Neural cell (in vitro differentiated cells): ENCODE measurements at regions not wholly inside any gene's neighbourhood (a gene's known extent, or its start where the extent isn't known, plus 50 kb on each side); places are given as distances from the start of the nearest gene placed in this dataset.

ENCODE experiments used
- H2AFZ ChIP-seq: fragments of 200-600, 300-800 bp; sonication (generic), shearing (Covaris generic); 2 replicates; pipeline ENCODE4 v1.6.0; 2014; ENCODE audit warnings: low read depth, mild to moderate bottlenecking, antibody characterized with exemption, low read length, moderate library complexity
- H3F3A ChIP-seq: fragments of 200-600 bp; shearing (Covaris generic); 2 replicates; pipeline ENCODE4 v1.6.1; 2016; ENCODE audit warnings: mild to moderate bottlenecking, moderate library complexity, mixed read lengths, antibody characterized with exemption, low read length; ENCODE audit not compliant: insufficient read depth, poor library complexity, severe bottlenecking
- H3K27ac ChIP-seq: fragments of 200-600, 300-800 bp; sonication (generic), shearing (Covaris generic); 2 replicates; pipeline ENCODE4 v1.5.1; 2014; ENCODE audit warnings: mild to moderate bottlenecking, low read length, moderate library complexity
- H3K27me3 ChIP-seq: fragments of 300-800, 200-600 bp; sonication (generic), shearing (Covaris generic); 2 replicates; pipeline ENCODE4 v1.6.0; 2014; ENCODE audit warnings: mild to moderate bottlenecking, low read depth, low read length, moderate library complexity; ENCODE audit not compliant: insufficient read depth
- H3K36me3 ChIP-seq: fragments of 300-800, 200-600 bp; sonication (generic), shearing (Covaris generic); 2 replicates; pipeline ENCODE4 v1.5.1; 2014; ENCODE audit warnings: mild to moderate bottlenecking, antibody characterized with exemption, low read length, moderate library complexity; ENCODE audit not compliant: insufficient read depth
- H3K4me2 ChIP-seq: fragments of 300-800, 200-600 bp; sonication (generic), shearing (Covaris generic); 2 replicates; pipeline ENCODE4 v1.6.0; 2014; ENCODE audit warnings: mild to moderate bottlenecking, low read length
- H3K4me3 ChIP-seq: fragments of 300-800, 200-600 bp; sonication (generic), shearing (Covaris generic); 2 replicates; pipeline ENCODE4 v1.5.1; 2014; ENCODE audit warnings: mild to moderate bottlenecking, low read length, moderate library complexity
- H3K79me2 ChIP-seq: fragments of 200-600 bp; shearing (Covaris generic); replicated peaks from 2 replicates; pipeline ENCODE4 v1.6.0; 2014; ENCODE audit warnings: mild to moderate bottlenecking, low read length, moderate library complexity; ENCODE audit not compliant: insufficient read depth
- H3K9ac ChIP-seq: fragments of 300-800, 200-600 bp; sonication (generic), shearing (Covaris generic); 2 replicates; pipeline ENCODE4 v1.6.1; 2016; ENCODE audit warnings: mild to moderate bottlenecking, low read length, mixed read lengths
- H3K9me2 ChIP-seq: fragments of 200-600 bp; shearing (Covaris generic); 2 replicates; pipeline ENCODE4 v1.6.1; 2016; ENCODE audit warnings: mild to moderate bottlenecking, low read length, mixed read lengths; ENCODE audit not compliant: insufficient read depth
- H3K9me3 ChIP-seq: fragments of 200-600, 300-800 bp; sonication (generic), shearing (Covaris generic); 2 replicates; pipeline ENCODE4 v1.6.1; 2016; ENCODE audit warnings: mild to moderate bottlenecking, mixed run types, low read length, moderate library complexity, mixed read lengths
- H4K20me1 ChIP-seq: fragments of 200-600 bp; shearing (Covaris generic); 2 replicates; pipeline ENCODE4 v1.6.1; 2016; ENCODE audit warnings: mild to moderate bottlenecking, mixed run types; ENCODE audit not compliant: insufficient read depth
- EP300 ChIP-seq: fragments of 450-650 bp; conservative IDR thresholded peaks from 2 replicates; pipeline ENCODE4 v1.6.1; 2014; ENCODE audit warnings: antibody characterized with exemption, mild to moderate bottlenecking, moderate library complexity; ENCODE audit not compliant: poor library complexity, severe bottlenecking
- EZH2 ChIP-seq: fragments of 200-600, 300-800 bp; shearing (Covaris generic), sonication (generic); IDR thresholded peaks from 2 replicates; pipeline ENCODE4 v1.6.1; 2014; ENCODE audit warnings: antibody characterized with exemption, low read length, borderline replicate concordance, mild to moderate bottlenecking; ENCODE audit not compliant: insufficient read depth, poor library complexity, severe bottlenecking
- MXI1 ChIP-seq: fragments of 450-650 bp; conservative IDR thresholded peaks from 2 replicates; pipeline ENCODE4 v1.6.1; 2014; ENCODE audit warnings: antibody characterized with exemption, mild to moderate bottlenecking; ENCODE audit not compliant: poor library complexity, severe bottlenecking
- POLR2AphosphoS5 ChIP-seq: IDR thresholded peaks from 2 replicates; pipeline ENCODE4 v1.6.1; 2012
- RAD21 ChIP-seq: fragments of 450-650 bp; conservative IDR thresholded peaks from 2 replicates; pipeline ENCODE4 v1.6.1; 2014; ENCODE audit warnings: antibody characterized with exemption, mild to moderate bottlenecking, moderate library complexity
- REST ChIP-seq: IDR thresholded peaks from 2 replicates; pipeline ENCODE4 v1.6.1; 2012; ENCODE audit warnings: borderline replicate concordance
- SMC3 ChIP-seq: fragments of 450-650 bp; conservative IDR thresholded peaks from 2 replicates; pipeline ENCODE4 v1.6.1; 2014; ENCODE audit warnings: antibody characterized with exemption, mild to moderate bottlenecking, moderate library complexity; ENCODE audit not compliant: poor library complexity
- TAF1 ChIP-seq: IDR thresholded peaks from 2 replicates; pipeline ENCODE4 v1.6.1; 2012; ENCODE audit warnings: low read depth
- TF ChIP-seq, protein P1 (sequence below): fragments of 450-650 bp; IDR thresholded peaks from 2 replicates; pipeline ENCODE4 v1.5.1; 2014; ENCODE audit warnings: antibody characterized with exemption, mild to moderate bottlenecking, moderate library complexity; ENCODE audit not compliant: poor library complexity, severe bottlenecking

DNA sequence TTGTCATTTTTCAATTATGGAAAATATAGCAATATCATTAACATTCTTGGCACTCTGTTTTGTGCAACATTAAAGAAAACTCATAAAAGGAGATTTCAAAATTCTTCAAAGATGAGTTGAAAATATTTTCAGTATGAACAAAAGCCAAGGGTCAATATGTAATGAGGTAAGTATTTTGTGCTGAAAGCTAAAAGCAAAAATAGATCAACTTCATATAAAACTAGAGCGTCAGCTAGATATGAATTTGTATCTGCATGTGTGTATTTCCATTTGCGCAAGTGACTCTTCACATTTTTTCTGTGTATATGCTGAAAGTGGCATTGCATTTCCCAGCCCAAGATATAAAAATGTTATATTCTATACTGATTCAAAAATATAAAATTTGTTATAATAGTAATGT, 492.1 kb upstream of the EYS start:
- H3K9ac ChIP-seq, result no peak overlapping the region
- no peaks in the 10 kb centered on the region for H3F3A ChIP-seq
- no peaks in the 10 kb centered on the region for H4K20me1 ChIP-seq
- H3K9me3 ChIP-seq, result no peaks in the 10 kb centered on the region
- H3K79me2 ChIP-seq, result no peaks in the 10 kb centered on the region
- H3K36me3 ChIP-seq, result no peaks in the 10 kb centered on the region
- no peaks in the 10 kb centered on the region for H3K9me2 ChIP-seq
- no peak overlapping the region for H2AFZ ChIP-seq
- no peak overlapping the region for H3K27ac ChIP-seq
- TF ChIP-seq TAF1 (no peak), MXI1 (no peak), RAD21 (no peak), REST (no peak), EZH2 (no peak), POLR2AphosphoS5 (no peak), EP300 (no peak), SMC3 (no peak)
- TF ChIP-seq, protein P1, sequence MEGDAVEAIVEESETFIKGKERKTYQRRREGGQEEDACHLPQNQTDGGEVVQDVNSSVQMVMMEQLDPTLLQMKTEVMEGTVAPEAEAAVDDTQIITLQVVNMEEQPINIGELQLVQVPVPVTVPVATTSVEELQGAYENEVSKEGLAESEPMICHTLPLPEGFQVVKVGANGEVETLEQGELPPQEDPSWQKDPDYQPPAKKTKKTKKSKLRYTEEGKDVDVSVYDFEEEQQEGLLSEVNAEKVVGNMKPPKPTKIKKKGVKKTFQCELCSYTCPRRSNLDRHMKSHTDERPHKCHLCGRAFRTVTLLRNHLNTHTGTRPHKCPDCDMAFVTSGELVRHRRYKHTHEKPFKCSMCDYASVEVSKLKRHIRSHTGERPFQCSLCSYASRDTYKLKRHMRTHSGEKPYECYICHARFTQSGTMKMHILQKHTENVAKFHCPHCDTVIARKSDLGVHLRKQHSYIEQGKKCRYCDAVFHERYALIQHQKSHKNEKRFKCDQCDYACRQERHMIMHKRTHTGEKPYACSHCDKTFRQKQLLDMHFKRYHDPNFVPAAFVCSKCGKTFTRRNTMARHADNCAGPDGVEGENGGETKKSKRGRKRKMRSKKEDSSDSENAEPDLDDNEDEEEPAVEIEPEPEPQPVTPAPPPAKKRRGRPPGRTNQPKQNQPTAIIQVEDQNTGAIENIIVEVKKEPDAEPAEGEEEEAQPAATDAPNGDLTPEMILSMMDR, result no peak
- H3K27me3 ChIP-seq, result no peaks in the 10 kb centered on the region
- no peak overlapping the region for H3K4me3 ChIP-seq
- no peak overlapping the region for H3K4me2 ChIP-seq

- H3K9me3 ChIP-seq, result no peaks in the 10 kb centered on the region
- H2AFZ ChIP-seq, result no peak overlapping the region
- H3K36me3 ChIP-seq, result no peaks in the 10 kb centered on the region
- no peaks in the 10 kb centered on the region for H3F3A ChIP-seq
- H3K79me2 ChIP-seq, result no peaks in the 10 kb centered on the region
- H3K27me3 ChIP-seq, result no peaks in the 10 kb centered on the region
- H3K9ac ChIP-seq, result no peak overlapping the region
- H3K4me3 ChIP-seq, result no peak overlapping the region
- TF ChIP-seq REST (no peak), EP300 (no peak), EZH2 (no peak), MXI1 (no peak), SMC3 (no peak), TAF1 (no peak), POLR2AphosphoS5 (no peak), RAD21 (no peak)
- TF ChIP-seq, protein P1, result no peak
- H3K9me2 ChIP-seq, result no peaks in the 10 kb centered on the region
- H3K27ac ChIP-seq, result no peak overlapping the region
- H4K20me1 ChIP-seq, result no peaks in the 10 kb centered on the region
- no peak overlapping the region for H3K4me2 ChIP-seq
These were observed 491.1 kb upstream of the EYS start for GRCh38 chr6:66198062-66198624.
